ENCODE measurements at regions not wholly inside any gene's neighbourhood (a gene's known extent, or its start where the extent isn't known, plus 50 kb on each side); places are given as distances from the start of the nearest gene placed in this dataset.

- intact Hi-C loops (cut with DNase I, micrococcal nuclease), result no loop called here
- DNase-seq (no peak), ATAC-seq (no peak)
- Histone ChIP-seq H3K4me1 (ENCODE audit: low read depth) (no peaks in the 10 kb centered on the region), H3K9me3 (peaks cover 8% of the 10 kb centered on the region), H3K36me3 (ENCODE audit: low read depth) (no peaks in the 10 kb centered on the region), H3K4me3 (no peak overlapping the region)
- TF ChIP-seq CTCF (IDR thresholded peaks at IDR 0.05), result no peak
These were observed 932.0 kb upstream of the IGFBP7 start for GRCh38 chr4:58042176-58042575.

DNA sequence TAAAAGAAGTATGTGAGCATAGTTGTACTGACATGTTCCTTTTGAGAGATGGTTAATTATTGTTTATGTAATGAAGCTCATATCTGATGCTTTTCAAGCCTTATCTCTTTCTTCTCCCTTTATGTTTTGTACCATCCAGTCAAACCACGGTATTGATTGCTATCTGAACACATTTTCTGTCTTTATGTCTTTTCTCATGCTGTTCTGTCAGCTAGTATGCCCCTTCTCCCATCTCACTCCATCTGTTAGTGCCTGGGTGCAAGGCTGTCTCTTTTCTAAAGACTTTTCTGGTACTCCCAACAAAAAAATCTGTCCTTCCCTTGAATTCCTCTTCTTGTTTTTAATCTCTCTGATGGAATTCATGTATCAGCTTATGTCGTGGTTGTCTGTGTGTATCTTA lies 883.8 kb upstream of the IGFBP7 start:
- Histone ChIP-seq H3K4me1 (ENCODE audit: low read depth) (no peaks in the 10 kb centered on the region), H3K36me3 (ENCODE audit: low read depth) (no peaks in the 10 kb centered on the region), H3K4me3 (no peak overlapping the region), H3K9me3 (no peaks in the 10 kb centered on the region)
- DNase-seq (no peak), ATAC-seq (no peak)
- TF ChIP-seq CTCF (IDR thresholded peaks at IDR 0.05), result no peak
- intact Hi-C loops (cut with DNase I, micrococcal nuclease), result no loop called here

- Histone ChIP-seq H3K4me1 (ENCODE audit: low read depth) (no peaks in the 10 kb centered on the region), H3K4me3 (no peak overlapping the region), H3K9me3 (no peaks in the 10 kb centered on the region), H3K36me3 (ENCODE audit: low read depth) (no peaks in the 10 kb centered on the region)
- intact Hi-C loops (cut with DNase I, micrococcal nuclease), result no loop called here
- ATAC-seq (no peak), DNase-seq (no peak)
- TF ChIP-seq CTCF (IDR thresholded peaks at IDR 0.05), result no peak
These were observed 879.2 kb upstream of the IGFBP7 start for GRCh38 chr4:57989430-57989829.

GRCh38 chr4:57985161-57985560 lies 875.0 kb upstream of the IGFBP7 start:
- no peaks in the 10 kb centered on the region for H3K36me3 ChIP-seq (ENCODE audit: low read depth)
- H3K9me3 ChIP-seq, result no peaks in the 10 kb centered on the region
- DNase-seq (no peak), ATAC-seq (no peak)
- H3K4me1 ChIP-seq (ENCODE audit: low read depth), result no peaks in the 10 kb centered on the region
- intact Hi-C loops (cut with DNase I, micrococcal nuclease), result no loop called here
- TF ChIP-seq CTCF (IDR thresholded peaks at IDR 0.05), result no peak
- no peak overlapping the region for H3K4me3 ChIP-seq

DNA sequence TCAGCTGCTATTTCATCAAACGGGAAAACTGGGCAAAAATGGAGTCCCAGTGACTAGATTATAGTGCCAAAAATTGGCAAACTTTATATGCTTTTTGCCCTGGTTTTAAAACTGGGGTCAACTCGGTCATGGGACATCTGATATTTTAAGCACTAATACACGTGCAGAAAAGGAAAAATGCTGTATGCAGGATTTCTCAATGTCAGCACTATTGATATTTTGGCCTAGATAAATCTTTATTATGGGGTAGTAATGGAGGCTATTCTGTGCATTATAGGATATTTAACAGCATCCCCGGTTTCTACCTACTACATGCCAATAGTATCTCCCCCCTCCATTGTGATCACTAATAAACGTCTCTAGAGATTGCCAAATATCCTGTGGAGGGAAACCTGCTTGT lies 870.9 kb upstream of the IGFBP7 start:
- Histone ChIP-seq H3K4me3 (no peak overlapping the region), H3K9me3 (no peaks in the 10 kb centered on the region), H3K36me3 (ENCODE audit: low read depth) (no peaks in the 10 kb centered on the region), H3K4me1 (ENCODE audit: low read depth) (no peaks in the 10 kb centered on the region)
- ATAC-seq, result no peak
- DNase-seq, result no peak
- intact Hi-C loops (cut with DNase I, micrococcal nuclease), result no loop called here
- TF ChIP-seq CTCF (IDR thresholded peaks at IDR 0.05), result no peak

DNA sequence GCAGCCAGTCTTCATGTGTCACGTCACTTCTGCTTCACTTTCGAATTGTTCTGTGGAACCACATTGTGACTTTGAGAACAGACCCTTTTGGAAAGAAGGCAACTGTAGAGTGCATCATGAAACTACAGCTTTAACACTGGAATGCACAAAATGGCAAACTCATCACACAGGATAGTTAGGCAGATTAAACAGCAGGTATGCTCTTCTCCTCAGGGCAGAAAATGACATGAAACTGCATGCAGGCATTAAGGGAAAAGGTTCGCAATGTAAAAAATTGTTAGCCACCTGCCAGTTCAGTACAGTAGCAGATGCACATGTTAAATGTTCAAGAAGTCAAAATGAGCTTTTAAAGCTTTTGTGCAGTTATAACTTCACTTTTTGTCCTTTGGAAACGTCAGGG lies 864.6 kb upstream of the IGFBP7 start:
- H3K9me3 ChIP-seq, result no peaks in the 10 kb centered on the region
- no peaks in the 10 kb centered on the region for H3K36me3 ChIP-seq (ENCODE audit: low read depth)
- H3K4me3 ChIP-seq, result no peak overlapping the region
- DNase-seq (no peak), ATAC-seq (no peak)
- TF ChIP-seq CTCF (IDR thresholded peaks at IDR 0.05), result no peak
- intact Hi-C loops (cut with DNase I, micrococcal nuclease), result no loop called here
- H3K4me1 ChIP-seq (ENCODE audit: low read depth), result no peaks in the 10 kb centered on the region

Data from mucosa of descending colon (tissue), 3 donors.